T-helper 2 cell treated with Interferon-gamma antibody and Interleukin-4, amounts not matched to agents 5 μg/mL and 100 μg/mL, for 36 hours (primary cell): ENCODE measurements at regions not wholly inside any gene's neighbourhood (a gene's known extent, or its start where the extent isn't known, plus 50 kb on each side); places are given as distances from the start of the nearest gene placed in this dataset.

Source experiments
- DNase-seq: peaks from one replicate; pipeline ENCODE4 v3.0.0; 2021; ENCODE audit warnings: low spot score
- H3K27ac Mint-ChIP-seq: one replicate; pipeline ENCODE4 v1.8.0; 2021; ENCODE audit warnings: mild to moderate bottlenecking, mixed read lengths
- H3K27me3 Mint-ChIP-seq: one replicate; pipeline ENCODE4 v1.8.0; 2021; ENCODE audit warnings: low read depth, mixed read lengths
- H3K36me3 Mint-ChIP-seq: one replicate; pipeline ENCODE4 v1.8.0; 2021; ENCODE audit warnings: low read depth, mixed read lengths
- H3K4me1 Mint-ChIP-seq: one replicate; pipeline ENCODE4 v1.8.0; 2021; ENCODE audit warnings: low read depth, mixed read lengths
- H3K4me3 Mint-ChIP-seq: one replicate; pipeline ENCODE4 v1.8.0; 2022; ENCODE audit warnings: mild to moderate bottlenecking, moderate library complexity, mixed read lengths
- H3K9me3 Mint-ChIP-seq: one replicate; pipeline ENCODE4 v1.8.0; 2021; ENCODE audit warnings: mixed read lengths

DNA sequence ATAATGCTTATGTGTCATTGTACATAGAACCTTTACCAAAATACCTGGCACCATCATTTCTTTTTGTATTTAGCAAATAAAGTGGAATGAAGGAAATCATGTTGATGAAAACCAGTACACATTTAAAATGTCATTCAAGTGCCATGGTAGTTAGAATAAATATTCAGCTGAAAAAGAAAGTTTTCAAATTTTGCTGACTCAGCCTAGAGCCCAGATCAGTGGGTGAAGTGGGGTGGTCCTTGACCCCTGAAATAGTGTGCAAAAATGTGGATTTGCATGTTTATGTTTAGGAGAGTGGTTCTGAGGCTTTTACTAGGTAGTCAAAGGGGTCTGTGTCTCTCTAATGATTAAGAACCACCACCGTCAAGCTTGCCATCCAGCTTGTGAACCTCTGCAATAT is 418.7 kb downstream of the ETNK1 start:
- H3K27me3 Mint-ChIP-seq = no peaks in the 10 kb centered on the region
- H3K9me3 Mint-ChIP-seq = no peaks in the 10 kb centered on the region
- H3K36me3 Mint-ChIP-seq = no peaks in the 10 kb centered on the region
- no peak for DNase-seq
- no peak overlapping the region for H3K27ac Mint-ChIP-seq
- no peaks in the 10 kb centered on the region for H3K4me1 Mint-ChIP-seq
- H3K4me3 Mint-ChIP-seq = no peak overlapping the region

GRCh38 chr12:23049180-23049579 is 424.2 kb downstream of the ETNK1 start:
- Mint-ChIP-seq H3K4me1 (no peaks in the 10 kb centered on the region), H3K27me3 (no peaks in the 10 kb centered on the region), H3K9me3 (no peaks in the 10 kb centered on the region), H3K27ac (no peak overlapping the region), H3K36me3 (no peaks in the 10 kb centered on the region), H3K4me3 (no peak overlapping the region)
- DNase-seq = no peak

- Mint-ChIP-seq H3K4me3 (no peak overlapping the region), H3K27me3 (no peaks in the 10 kb centered on the region), H3K27ac (no peak overlapping the region), H3K9me3 (no peaks in the 10 kb centered on the region), H3K4me1 (no peaks in the 10 kb centered on the region), H3K36me3 (no peaks in the 10 kb centered on the region)
- no peak for DNase-seq
Observed at GRCh38 chr12:23055004-23055403, 430.0 kb downstream of the ETNK1 start.

- Mint-ChIP-seq H3K27ac (no peak overlapping the region), H3K4me1 (no peaks in the 10 kb centered on the region), H3K27me3 (no peaks in the 10 kb centered on the region), H3K9me3 (no peaks in the 10 kb centered on the region), H3K36me3 (no peaks in the 10 kb centered on the region), H3K4me3 (no peak overlapping the region)
- DNase-seq = no peak
Observed at GRCh38 chr12:23057571-23057970, 432.6 kb downstream of the ETNK1 start.

- no peak for DNase-seq
- no peaks in the 10 kb centered on the region for H3K27me3 Mint-ChIP-seq
- no peaks in the 10 kb centered on the region for H3K9me3 Mint-ChIP-seq
- H3K4me3 Mint-ChIP-seq = no peak overlapping the region
- H3K36me3 Mint-ChIP-seq = no peaks in the 10 kb centered on the region
- H3K4me1 Mint-ChIP-seq = no peaks in the 10 kb centered on the region
- no peak overlapping the region for H3K27ac Mint-ChIP-seq
Observed at GRCh38 chr12:23060161-23060560, 435.2 kb downstream of the ETNK1 start.

DNA sequence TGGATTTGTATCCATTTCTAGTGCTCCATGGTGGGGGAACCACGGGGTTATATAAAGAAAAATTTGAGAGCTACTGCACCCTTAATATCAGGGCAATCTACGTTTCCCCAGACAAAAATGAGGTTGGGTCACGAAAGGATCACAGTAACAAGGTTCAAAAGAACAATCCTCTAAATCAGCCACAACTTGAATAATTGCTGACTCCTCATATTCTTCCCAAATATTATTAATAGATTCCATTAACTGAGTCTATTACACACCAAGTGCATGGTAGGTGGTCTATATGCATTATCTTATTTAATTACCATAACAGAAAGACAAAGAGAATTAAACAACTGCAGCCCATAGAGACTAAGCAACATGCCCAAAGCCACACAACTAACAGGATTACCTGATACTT is 438.2 kb downstream of the ETNK1 start:
- no peak for DNase-seq
- H3K36me3 Mint-ChIP-seq = no peaks in the 10 kb centered on the region
- H3K27me3 Mint-ChIP-seq = no peaks in the 10 kb centered on the region
- H3K4me3 Mint-ChIP-seq = no peak overlapping the region
- H3K4me1 Mint-ChIP-seq = no peaks in the 10 kb centered on the region
- H3K27ac Mint-ChIP-seq = no peak overlapping the region
- H3K9me3 Mint-ChIP-seq = no peaks in the 10 kb centered on the region

- Mint-ChIP-seq H3K27ac (no peak overlapping the region), H3K4me3 (no peak overlapping the region), H3K9me3 (peaks cover 12% of the 10 kb centered on the region), H3K27me3 (no peaks in the 10 kb centered on the region), H3K4me1 (no peaks in the 10 kb centered on the region), H3K36me3 (no peaks in the 10 kb centered on the region)
- no peak for DNase-seq
Observed at GRCh38 chr12:23066095-23066494, 441.1 kb downstream of the ETNK1 start.

- DNase-seq = no peak
- Mint-ChIP-seq H3K27ac (no peak overlapping the region), H3K36me3 (no peaks in the 10 kb centered on the region), H3K4me1 (no peaks in the 10 kb centered on the region), H3K9me3 (peaks cover 6% of the 10 kb centered on the region), H3K4me3 (no peak overlapping the region), H3K27me3 (no peaks in the 10 kb centered on the region)
Observed at GRCh38 chr12:23083267-23083666, 458.3 kb downstream of the ETNK1 start.

GRCh38 chr12:23084236-23084995 is 459.4 kb downstream of the ETNK1 start:
- H3K27ac Mint-ChIP-seq = no peak overlapping the region
- no peaks in the 10 kb centered on the region for H3K4me1 Mint-ChIP-seq
- no peak for DNase-seq
- H3K27me3 Mint-ChIP-seq = no peaks in the 10 kb centered on the region
- H3K4me3 Mint-ChIP-seq = no peak overlapping the region
- peaks cover 6% of the 10 kb centered on the region for H3K9me3 Mint-ChIP-seq
- H3K36me3 Mint-ChIP-seq = no peaks in the 10 kb centered on the region

DNA sequence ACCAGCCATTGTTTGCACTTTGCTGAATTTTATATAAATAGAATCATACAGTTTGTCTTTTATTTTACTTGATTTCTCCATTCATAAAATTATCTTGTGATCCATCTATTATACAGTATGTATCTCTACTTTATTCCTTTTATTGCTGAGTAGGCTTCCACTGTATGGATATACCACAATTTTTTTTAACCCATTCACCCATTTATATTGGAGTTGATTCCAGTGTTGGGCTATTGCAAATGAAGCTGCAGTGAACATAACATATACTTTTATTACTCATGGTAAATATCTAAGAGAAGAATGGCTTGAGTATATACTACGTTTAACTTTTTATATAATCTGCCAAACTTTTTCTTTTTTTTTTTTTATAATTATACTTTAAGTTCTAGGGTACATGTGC is 463.6 kb downstream of the ETNK1 start:
- Mint-ChIP-seq H3K36me3 (no peaks in the 10 kb centered on the region), H3K9me3 (peaks cover 4% of the 10 kb centered on the region), H3K4me1 (no peaks in the 10 kb centered on the region), H3K4me3 (no peak overlapping the region), H3K27me3 (no peaks in the 10 kb centered on the region), H3K27ac (no peak overlapping the region)
- no peak for DNase-seq

- Mint-ChIP-seq H3K27me3 (no peaks in the 10 kb centered on the region), H3K27ac (no peak overlapping the region), H3K9me3 (peaks cover 4% of the 10 kb centered on the region), H3K4me1 (no peaks in the 10 kb centered on the region), H3K4me3 (no peak overlapping the region), H3K36me3 (no peaks in the 10 kb centered on the region)
- DNase-seq = no peak
Observed at GRCh38 chr12:23093488-23093887, 468.5 kb downstream of the ETNK1 start.

DNA sequence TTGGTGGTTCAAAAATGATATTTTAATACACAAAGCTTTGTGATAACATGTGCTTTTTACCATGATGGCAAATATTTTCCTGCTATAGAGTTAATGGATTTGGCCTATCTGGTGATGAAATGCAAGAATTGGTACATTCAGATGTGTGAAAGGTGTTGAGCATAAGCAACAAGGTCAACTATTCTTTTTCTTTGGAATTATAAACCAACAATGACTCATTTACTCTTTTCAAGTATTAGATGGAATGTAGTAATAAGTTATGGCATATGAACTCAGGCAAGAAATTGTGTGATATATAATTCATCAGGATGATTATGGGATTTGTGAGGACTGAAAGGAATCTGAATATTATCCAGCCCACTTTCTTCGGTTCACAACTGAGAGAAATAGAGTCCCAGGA is 471.4 kb downstream of the ETNK1 start:
- no peak overlapping the region for H3K27ac Mint-ChIP-seq
- H3K9me3 Mint-ChIP-seq = no peaks in the 10 kb centered on the region
- H3K4me3 Mint-ChIP-seq = no peak overlapping the region
- no peaks in the 10 kb centered on the region for H3K36me3 Mint-ChIP-seq
- no peaks in the 10 kb centered on the region for H3K4me1 Mint-ChIP-seq
- no peak for DNase-seq
- no peaks in the 10 kb centered on the region for H3K27me3 Mint-ChIP-seq

DNA sequence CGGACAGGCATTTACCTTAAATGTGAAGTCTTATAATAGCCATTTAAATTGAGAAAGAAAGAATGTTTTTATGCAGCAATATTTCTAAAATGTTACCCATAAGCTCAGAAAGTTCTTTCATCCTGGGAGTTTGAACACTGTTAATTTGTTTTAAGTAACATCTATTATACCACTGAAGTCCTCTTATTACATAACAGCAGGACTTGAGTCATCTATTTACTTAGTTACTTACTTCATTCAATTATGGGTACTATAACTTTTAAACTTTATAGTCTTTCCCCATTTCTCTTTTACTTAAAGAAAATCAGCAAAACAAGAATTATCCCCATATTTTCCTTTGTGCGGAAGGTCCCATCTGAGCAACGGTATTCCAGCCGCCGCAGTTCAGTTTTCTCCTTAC is 473.1 kb downstream of the ETNK1 start:
- no peak overlapping the region for H3K4me3 Mint-ChIP-seq
- H3K27ac Mint-ChIP-seq = no peak overlapping the region
- H3K9me3 Mint-ChIP-seq = no peaks in the 10 kb centered on the region
- H3K27me3 Mint-ChIP-seq = no peaks in the 10 kb centered on the region
- no peaks in the 10 kb centered on the region for H3K4me1 Mint-ChIP-seq
- H3K36me3 Mint-ChIP-seq = no peaks in the 10 kb centered on the region
- DNase-seq = no peak

DNA sequence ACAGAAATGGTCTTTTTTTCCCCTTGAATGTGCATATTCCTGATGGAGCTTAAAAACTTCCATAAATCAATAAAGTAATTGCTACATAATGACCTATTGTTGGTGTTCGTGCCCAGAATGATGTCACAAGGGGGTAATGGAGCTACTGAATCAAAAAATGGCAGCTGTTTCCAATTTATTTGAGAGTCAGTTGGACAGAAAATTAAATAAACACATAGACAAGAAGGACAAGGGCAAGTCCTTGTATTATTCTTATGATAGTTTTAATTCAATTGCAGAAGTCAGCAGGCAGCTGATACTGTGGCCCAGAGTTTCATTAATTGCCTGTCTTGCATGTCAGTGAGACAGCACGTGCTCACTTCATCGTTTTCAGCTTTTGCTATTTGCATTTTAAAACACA is 473.5 kb downstream of the ETNK1 start:
- no peaks in the 10 kb centered on the region for H3K9me3 Mint-ChIP-seq
- no peak overlapping the region for H3K27ac Mint-ChIP-seq
- no peaks in the 10 kb centered on the region for H3K36me3 Mint-ChIP-seq
- no peaks in the 10 kb centered on the region for H3K4me1 Mint-ChIP-seq
- DNase-seq = no peak
- no peaks in the 10 kb centered on the region for H3K27me3 Mint-ChIP-seq
- no peak overlapping the region for H3K4me3 Mint-ChIP-seq

GRCh38 chr12:23099104-23099503 is 474.1 kb downstream of the ETNK1 start:
- Mint-ChIP-seq H3K27me3 (no peaks in the 10 kb centered on the region), H3K4me1 (no peaks in the 10 kb centered on the region), H3K4me3 (no peak overlapping the region), H3K9me3 (no peaks in the 10 kb centered on the region), H3K27ac (no peak overlapping the region), H3K36me3 (no peaks in the 10 kb centered on the region)
- no peak for DNase-seq
